IMR-90 (cell line): ENCODE measurements at regions not wholly inside any gene's neighbourhood (a gene's known extent, or its start where the extent isn't known, plus 50 kb on each side); places are given as distances from the start of the nearest gene placed in this dataset.

Experiments used
- ATAC-seq: fragments of 200-7000 bp; cut with Tn5 transposase; 2 replicates; pipeline ENCODE4 v1.9.1; 2020; ENCODE audit warnings: low read depth, mild to moderate bottlenecking, moderate library complexity
- BruUV-seq: library from RNA; stranded (reverse); fragments of 400-500 nt; replicated peaks from 2 replicates; lab custom pipeline; 2021; lab: Mats Ljungman, UMichigan
- CTCF ChIA-PET: fragments of 300-600 bp; formaldehyde crosslinking; extraction: SDS; loops from one replicate; lab custom pipeline; 2021; ENCODE audit warnings: antibody characterized with exemption; lab: Yijun Ruan, JAX
- POLR2A ChIA-PET: fragments of 300-600 bp; sonication (Branson Sonifier 250); formaldehyde crosslinking; loops from one replicate; lab custom pipeline; 2022; ENCODE audit warnings: antibody characterized with exemption; ENCODE audit not compliant: unreplicated experiment; lab: Charles Lee
- DNase-seq: peaks from one replicate; pipeline ENCODE4 v3.0.0; 2013
- H2AFZ ChIP-seq: replicated peaks from 2 replicates; pipeline ENCODE3; 2013; ENCODE audit warnings: low read length, mild to moderate bottlenecking; ENCODE audit not compliant: poor library complexity
- H2AK5ac ChIP-seq: 2 replicates; pipeline ENCODE4 v1.6.1; 2013; ENCODE audit warnings: low read depth, low read length, inconsistent platforms
- H2AK9ac ChIP-seq: replicated peaks from 2 replicates; pipeline ENCODE3; 2013; ENCODE audit warnings: mild to moderate bottlenecking, low read depth, low read length, moderate library complexity; ENCODE audit not compliant: poor library complexity
- H2BK120ac ChIP-seq: 2 replicates; pipeline ENCODE4 v1.6.1; 2013; ENCODE audit warnings: low read depth, low read length, inconsistent platforms
- H2BK15ac ChIP-seq: 3 replicates; pipeline ENCODE4 v1.6.1; 2013; ENCODE audit warnings: low read depth, low read length, inconsistent platforms
- H2BK20ac ChIP-seq: 2 replicates; pipeline ENCODE4 v1.6.1; 2013; ENCODE audit warnings: low read depth, mild to moderate bottlenecking, inconsistent platforms, low read length, moderate library complexity
- H2BK5ac ChIP-seq: 2 replicates; pipeline ENCODE4 v1.6.1; 2013; ENCODE audit warnings: mild to moderate bottlenecking, low read depth, low read length, inconsistent platforms; ENCODE audit not compliant: poor library complexity, severe bottlenecking
- H3K14ac ChIP-seq: replicated peaks from 2 replicates; pipeline ENCODE4 v1.6.1; 2013; ENCODE audit warnings: low read depth, low read length, inconsistent platforms
- H3K18ac ChIP-seq: 2 replicates; pipeline ENCODE4 v1.6.1; 2013; ENCODE audit warnings: low read depth, low read length, control low read depth
- H3K23ac ChIP-seq: 2 replicates; pipeline ENCODE4 v1.6.1; 2013; ENCODE audit warnings: low read depth, low read length, inconsistent platforms
- H3K27ac ChIP-seq: 2 replicates; pipeline ENCODE4 v1.5.1; 2013; ENCODE audit warnings: mild to moderate bottlenecking, control low read depth, low read length; ENCODE audit not compliant: insufficient read depth
- H3K27me3 ChIP-seq: 2 replicates; pipeline ENCODE4 v1.6.1; 2013; ENCODE audit warnings: low read length; ENCODE audit not compliant: control insufficient read depth, insufficient read depth
- H3K36me3 ChIP-seq: 2 replicates; pipeline ENCODE4 v1.6.1; 2013; ENCODE audit warnings: low read length, mixed read lengths; ENCODE audit not compliant: control insufficient read depth, insufficient read depth
- H3K4ac ChIP-seq: 2 replicates; pipeline ENCODE4 v1.6.1; 2013; ENCODE audit warnings: low read depth, low read length, inconsistent platforms
- H3K4me1 ChIP-seq: 2 replicates; pipeline ENCODE4 v1.6.1; 2013; ENCODE audit warnings: low read length, mixed read lengths; ENCODE audit not compliant: control insufficient read depth, insufficient read depth
- H3K4me2 ChIP-seq: 2 replicates; pipeline ENCODE4 v1.6.1; 2013; ENCODE audit warnings: low read depth, mild to moderate bottlenecking, control low read depth, low read length, moderate library complexity
- H3K4me3 ChIP-seq: 2 replicates; pipeline ENCODE4 v1.5.1; 2013; ENCODE audit warnings: low read depth, mild to moderate bottlenecking, control low read depth, low read length, moderate library complexity; ENCODE audit not compliant: insufficient read depth
- H3K56ac ChIP-seq: 2 replicates; pipeline ENCODE4 v1.6.1; 2013; ENCODE audit warnings: low read length, inconsistent platforms; ENCODE audit not compliant: insufficient read depth; ENCODE audit errors: extremely low read depth
- H3K79me1 ChIP-seq, 2 experiments: 2 replicates each; pipeline ENCODE4 v1.6.1; 2013; ENCODE audit warnings: low read length in 2 of 2, inconsistent platforms in 1 of 2, low read depth in 1 of 2
- H3K9ac ChIP-seq: 2 replicates; pipeline ENCODE4 v1.6.1; 2013; ENCODE audit warnings: low read depth, low read length, control low read depth
- H3K9me1 ChIP-seq: 2 replicates; pipeline ENCODE4 v1.6.1; 2013; ENCODE audit warnings: low read length, inconsistent platforms; ENCODE audit not compliant: insufficient read depth
- H3K9me3 ChIP-seq: 2 replicates; pipeline ENCODE4 v1.6.1; 2013; ENCODE audit warnings: low read length; ENCODE audit not compliant: control insufficient read depth, insufficient read depth
- H4K20me1 ChIP-seq: 2 replicates; pipeline ENCODE4 v1.6.1; 2013; ENCODE audit warnings: low read length, inconsistent platforms; ENCODE audit not compliant: insufficient read depth
- H4K5ac ChIP-seq: 2 replicates; pipeline ENCODE4 v1.6.1; 2013; ENCODE audit warnings: mild to moderate bottlenecking, low read depth, low read length, control low read depth
- H4K8ac ChIP-seq, 2 experiments: 2 replicates each; pipeline ENCODE4 v1.6.1; 2013; ENCODE audit warnings: low read depth in 2 of 2, low read length in 2 of 2, control low read depth in 1 of 2, inconsistent platforms in 1 of 2
- H4K91ac ChIP-seq: 2 replicates; pipeline ENCODE4 v1.6.1; 2013; ENCODE audit warnings: low read depth, low read length, inconsistent platforms; ENCODE audit not compliant: insufficient read depth
- BHLHE40 ChIP-seq: fragments of 150-350 bp; IDR thresholded peaks from 2 replicates; pipeline ENCODE4 v1.6.1; 2016; ENCODE audit warnings: mild to moderate bottlenecking, low read depth, low read length
- CEBPB ChIP-seq: IDR thresholded peaks from 2 replicates; pipeline ENCODE4 v1.6.1; 2012; ENCODE audit warnings: low read depth, low read length, improper control_type of control experiment
- CHD1 ChIP-seq: IDR thresholded peaks from 2 replicates; pipeline ENCODE4 v1.6.1; 2012; ENCODE audit warnings: low read depth, low read length, improper control_type of control experiment
- CTCF ChIP-seq: conservative IDR thresholded peaks from 2 replicates; pipeline ENCODE4 v1.5.1; 2012; ENCODE audit warnings: mild to moderate bottlenecking, low read depth, low read length, improper control_type of control experiment
- FOS ChIP-seq: fragments of 150-350 bp; IDR thresholded peaks from 2 replicates; pipeline ENCODE4 v1.6.1; 2016; ENCODE audit warnings: low read depth, low read length
- MAFK ChIP-seq: IDR thresholded peaks from 2 replicates; pipeline ENCODE4 v1.6.1; 2012; ENCODE audit warnings: low read depth, low read length, improper control_type of control experiment
- MAZ ChIP-seq: IDR thresholded peaks from 2 replicates; pipeline ENCODE4 v1.6.1; 2012; ENCODE audit warnings: low read depth, mild to moderate bottlenecking, low read length, improper control_type of control experiment, moderate library complexity, borderline replicate concordance
- MXI1 ChIP-seq: IDR thresholded peaks from 2 replicates; pipeline ENCODE4 v1.6.1; 2012; ENCODE audit warnings: low read depth, mild to moderate bottlenecking, low read length, moderate library complexity, borderline replicate concordance
- NFE2L2 ChIP-seq: fragments of 150-350 bp; IDR thresholded peaks from 2 replicates; pipeline ENCODE4 v1.6.1; 2016; ENCODE audit warnings: low read depth, mild to moderate bottlenecking, low read length
- POLR2A ChIP-seq: IDR thresholded peaks from 2 replicates; pipeline ENCODE4 v1.6.1; 2012; ENCODE audit warnings: mild to moderate bottlenecking, low read depth, low read length
- RAD21 ChIP-seq: IDR thresholded peaks from 2 replicates; pipeline ENCODE4 v1.6.1; 2012; ENCODE audit warnings: low read length, improper control_type of control experiment
- RCOR1 ChIP-seq: IDR thresholded peaks from 2 replicates; pipeline ENCODE4 v1.6.1; 2012; ENCODE audit warnings: mild to moderate bottlenecking, low read length, improper control_type of control experiment; ENCODE audit not compliant: insufficient replicate concordance
- RFX5 ChIP-seq: IDR thresholded peaks from 2 replicates; pipeline ENCODE4 v1.8.0; 2012; ENCODE audit warnings: low read depth, mild to moderate bottlenecking, low read length, moderate library complexity
- SMC3 ChIP-seq: fragments of 150-350 bp; IDR thresholded peaks from 2 replicates; pipeline ENCODE4 v1.6.1; 2016; ENCODE audit warnings: low read depth, mild to moderate bottlenecking, antibody characterized with exemption, low read length, moderate library complexity
- USF2 ChIP-seq: fragments of 150-350 bp; IDR thresholded peaks from 2 replicates; pipeline ENCODE4 v1.6.1; 2017; ENCODE audit warnings: mild to moderate bottlenecking, antibody characterized with exemption, low read length, low read depth
- dilution Hi-C: fragments of 300-500 bp; cut with HindIII; formaldehyde crosslinking; loops from one replicate; pipeline ENCODE4 v1.14.3; 2018; ENCODE audit warnings: low sequenced_read_pairs; ENCODE audit not compliant: unreplicated experiment
- in situ Hi-C: fragments of 300-500 bp; cut with MboI; formaldehyde crosslinking; loops from 3 replicates; pipeline ENCODE4 v1.14.3; 2019; ENCODE audit warnings: low sequenced_read_pairs, inconsistent platforms, mixed read lengths
- intact Hi-C: fragments of 100-400 bp; cut with micrococcal nuclease; formaldehyde crosslinking; loops from 2 replicates; pipeline ENCODE4 v1.10.0; 2022
- TF ChIP-seq, protein P1 (sequence below): fragments of 150-350 bp; IDR thresholded peaks from 2 replicates; pipeline ENCODE4 v1.6.1; 2016; ENCODE audit warnings: low read depth, mild to moderate bottlenecking, low read length, moderate library complexity, borderline replicate concordance

DNA sequence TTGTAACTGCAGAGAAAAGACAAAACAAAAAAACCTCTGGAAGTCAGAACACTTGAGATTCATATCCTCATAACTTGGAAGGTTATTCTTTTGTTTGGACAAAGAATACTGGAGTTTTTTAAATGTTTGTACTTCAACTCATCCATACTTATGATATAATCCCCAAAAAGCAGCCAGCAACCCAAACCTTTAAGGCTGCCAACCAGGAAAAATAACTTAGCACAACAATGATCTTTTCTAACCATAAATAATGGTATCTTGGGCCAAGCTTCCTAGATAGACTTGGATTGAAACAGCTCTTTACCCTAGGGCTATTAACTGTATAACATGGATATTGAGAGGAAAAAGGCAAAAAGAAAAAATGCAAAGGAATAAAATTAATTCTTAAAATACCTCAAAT, 335.1 kb downstream of the LTN1 start:
- Histone ChIP-seq H2BK20ac (no peak overlapping the region), H4K5ac (no peak overlapping the region), H3K27me3 (no peaks in the 10 kb centered on the region), H2AK5ac (no peak overlapping the region), H3K14ac (no peak overlapping the region), H3K56ac (no peak overlapping the region), H3K9me1 (no peaks in the 10 kb centered on the region), H3K4ac (no peak overlapping the region), H3K27ac (no peak overlapping the region), H3K9me3 (no peaks in the 10 kb centered on the region; the same call in 1 of the 2 replicates), H2BK120ac (no peak overlapping the region), H2AK9ac (no peak overlapping the region), H4K20me1 (no peaks in the 10 kb centered on the region), H2AFZ (no peak overlapping the region), H2BK15ac (no peak overlapping the region), H3K4me1 (no peaks in the 10 kb centered on the region), H3K79me1 (no peaks in the 10 kb centered on the region), H3K4me3 (no peak overlapping the region), H3K9ac (no peak overlapping the region), H3K18ac (no peak overlapping the region), H3K23ac (no peak overlapping the region), H3K4me2 (no peak overlapping the region), H3K36me3 (no peaks in the 10 kb centered on the region), H4K8ac (no peak overlapping the region), H4K91ac (no peak overlapping the region), H2BK5ac (no peak overlapping the region)
- TF ChIP-seq, protein P1, sequence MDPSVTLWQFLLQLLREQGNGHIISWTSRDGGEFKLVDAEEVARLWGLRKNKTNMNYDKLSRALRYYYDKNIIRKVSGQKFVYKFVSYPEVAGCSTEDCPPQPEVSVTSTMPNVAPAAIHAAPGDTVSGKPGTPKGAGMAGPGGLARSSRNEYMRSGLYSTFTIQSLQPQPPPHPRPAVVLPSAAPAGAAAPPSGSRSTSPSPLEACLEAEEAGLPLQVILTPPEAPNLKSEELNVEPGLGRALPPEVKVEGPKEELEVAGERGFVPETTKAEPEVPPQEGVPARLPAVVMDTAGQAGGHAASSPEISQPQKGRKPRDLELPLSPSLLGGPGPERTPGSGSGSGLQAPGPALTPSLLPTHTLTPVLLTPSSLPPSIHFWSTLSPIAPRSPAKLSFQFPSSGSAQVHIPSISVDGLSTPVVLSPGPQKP, result no peak
- TF ChIP-seq RAD21 (no peak), USF2 (no peak), BHLHE40 (no peak), MAFK (no peak), CHD1 (no peak), CEBPB (no peak), RCOR1 (no peak), SMC3 (no peak), FOS (no peak), MAZ (no peak), CTCF (no peak), MXI1 (no peak), NFE2L2 (no peak), RFX5 (no peak), POLR2A (no peak)
- BruUV-seq, result no TSS peak
- intact Hi-C loops, result no loop called here
- CTCF ChIA-PET, result no interaction called here
- in situ Hi-C loops, result no loop called here
- no peak for ATAC-seq
- dilution Hi-C loops, result no loop called here
- DNase-seq, result no peak
- POLR2A ChIA-PET, result no interaction called here
